ENCODE measurements at regions not wholly inside any gene's neighbourhood (a gene's known extent, or its start where the extent isn't known, plus 50 kb on each side); places are given as distances from the start of the nearest gene placed in this dataset.
"Not testable (repeated sequence)": the region's sequence is repeated elsewhere in the genome, so short reads cannot be mapped to it uniquely, and the experiment has no call there.

DNA sequence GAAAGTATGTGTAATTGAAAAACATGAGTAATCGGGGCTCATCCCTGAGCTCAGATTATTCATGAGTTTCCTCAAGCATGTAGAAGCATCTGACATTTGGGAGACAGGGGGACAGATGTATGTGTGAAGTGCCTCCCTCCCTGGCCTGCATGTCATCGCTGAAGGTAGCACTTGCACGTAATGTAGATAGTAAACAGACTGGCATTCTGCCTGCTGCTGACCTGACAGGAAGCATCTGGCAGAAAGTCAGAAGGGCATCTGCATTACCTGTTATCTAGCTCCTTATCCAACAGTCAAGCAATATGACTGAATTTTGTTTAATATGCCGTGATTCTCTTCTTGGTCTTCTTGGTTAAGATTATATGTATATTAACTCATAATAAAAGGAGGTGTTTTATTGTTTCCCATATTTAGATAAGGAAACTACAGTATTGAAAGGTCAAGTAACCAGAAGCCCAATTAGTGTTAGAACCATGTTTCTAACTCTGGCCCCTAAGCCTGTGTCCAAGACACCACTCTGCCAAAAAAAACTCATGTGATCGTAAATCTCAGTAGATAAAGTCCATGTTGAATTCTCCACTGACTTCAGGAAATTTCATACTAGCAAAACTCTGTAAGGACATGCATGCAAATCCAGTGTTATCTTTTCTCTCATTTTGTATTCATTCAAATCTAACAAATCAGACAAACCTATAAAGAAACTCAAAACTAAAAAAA is 918.1 kb upstream of the MBL2 start:
- no peaks in the 10 kb centered on the region for H3K36me3 Mint-ChIP-seq (ENCODE audit: low read depth)
- H3K4me1 Mint-ChIP-seq (ENCODE audit: low read depth): no peaks in the 10 kb centered on the region
- no peaks in the 10 kb centered on the region for H3K27me3 Mint-ChIP-seq (ENCODE audit: low read depth)
- H3K9me3 Mint-ChIP-seq: no peaks in the 10 kb centered on the region
- no peak overlapping the region for H3K4me3 Mint-ChIP-seq
- no peak overlapping the region for H3K27ac Mint-ChIP-seq

DNA sequence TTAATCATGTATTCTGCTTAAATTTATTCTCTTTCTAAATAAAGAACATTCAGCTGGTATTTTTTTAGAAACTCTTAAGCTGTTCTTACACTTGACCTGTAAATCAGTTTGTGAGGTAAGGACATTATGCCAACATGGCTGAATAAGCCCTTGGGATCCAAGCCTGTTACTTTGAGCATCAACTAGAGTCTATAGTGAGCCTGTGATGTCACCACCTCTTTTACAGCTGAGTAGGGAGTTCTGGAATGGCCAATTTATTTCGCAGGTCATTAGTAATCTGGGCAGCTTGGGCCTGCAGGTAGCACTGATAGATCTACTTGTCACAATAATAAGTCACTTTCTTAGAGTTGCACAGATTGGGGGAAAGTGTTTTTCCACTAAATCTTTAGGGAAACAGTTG is 915.2 kb upstream of the MBL2 start:
- no peak overlapping the region for H3K27ac Mint-ChIP-seq
- no peaks in the 10 kb centered on the region for H3K4me1 Mint-ChIP-seq (ENCODE audit: low read depth)
- no peaks in the 10 kb centered on the region for H3K27me3 Mint-ChIP-seq (ENCODE audit: low read depth)
- peaks cover 3% of the 10 kb centered on the region for H3K9me3 Mint-ChIP-seq
- no peak overlapping the region for H3K4me3 Mint-ChIP-seq
- H3K36me3 Mint-ChIP-seq (ENCODE audit: low read depth): no peaks in the 10 kb centered on the region

DNA sequence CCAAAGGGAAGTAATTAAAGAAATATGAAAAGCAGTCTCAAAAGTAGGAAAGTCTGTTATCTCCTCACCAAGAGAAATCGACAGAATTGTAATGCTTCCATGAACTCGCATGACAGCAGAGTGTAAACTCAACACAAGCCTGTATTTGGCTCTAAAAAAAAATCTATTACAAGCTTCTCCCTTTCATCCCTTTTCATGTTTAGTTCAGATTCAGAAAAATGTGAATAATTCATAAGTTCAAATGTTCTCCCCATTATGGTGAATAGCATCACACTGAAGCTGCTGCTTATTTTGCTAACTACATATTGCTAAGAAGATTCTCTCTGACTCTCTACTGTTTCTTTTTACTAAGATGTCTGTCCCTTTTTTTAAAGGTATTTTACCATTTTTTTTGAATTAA is 910.3 kb upstream of the MBL2 start:
- Mint-ChIP-seq H3K36me3 (ENCODE audit: low read depth) (no peaks in the 10 kb centered on the region), H3K27me3 (ENCODE audit: low read depth) (no peaks in the 10 kb centered on the region), H3K27ac (no peak overlapping the region), H3K4me1 (ENCODE audit: low read depth) (no peaks in the 10 kb centered on the region), H3K9me3 (peaks cover 10% of the 10 kb centered on the region), H3K4me3 (no peak overlapping the region)

DNA sequence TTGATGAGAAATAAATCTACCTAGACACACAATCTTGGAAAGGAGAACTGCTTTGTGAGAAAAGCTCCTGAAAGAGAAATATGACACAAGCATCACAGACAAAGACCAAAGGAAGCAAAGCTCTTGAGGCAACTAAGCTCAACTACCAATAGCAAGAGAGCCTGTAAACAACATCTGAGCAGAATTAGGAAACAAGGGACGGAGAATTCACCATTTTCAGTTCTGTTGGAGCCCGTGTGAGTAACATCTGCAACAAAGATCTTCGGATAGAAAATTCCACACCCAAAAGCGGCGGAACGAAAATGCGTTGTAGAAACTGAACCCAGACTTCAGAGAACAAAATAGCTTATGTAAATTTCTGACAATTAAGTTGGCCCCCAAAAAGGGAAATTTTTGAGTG is 909.9 kb upstream of the MBL2 start:
- H3K4me1 Mint-ChIP-seq (ENCODE audit: low read depth): no peaks in the 10 kb centered on the region

DNA sequence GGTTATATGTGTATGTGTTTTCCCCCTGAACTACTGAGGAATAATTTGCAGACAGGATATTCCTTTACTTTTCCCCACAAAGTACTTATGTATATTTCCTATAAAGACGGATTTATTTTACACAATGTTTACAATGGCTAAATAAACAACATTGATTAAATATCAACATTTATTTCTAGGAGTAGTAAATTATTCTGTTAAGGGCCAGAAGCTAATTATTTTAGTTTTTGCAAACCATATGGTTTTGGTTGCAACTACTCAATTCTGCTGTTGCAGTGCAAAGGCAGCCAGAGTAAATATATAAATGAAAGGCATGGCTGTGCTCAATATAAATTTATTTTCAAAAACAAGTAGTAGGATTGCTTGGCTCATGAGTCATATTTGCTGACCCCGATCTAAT is 907.1 kb upstream of the MBL2 start:
- Mint-ChIP-seq H3K27me3 (ENCODE audit: low read depth) (no peaks in the 10 kb centered on the region), H3K4me3 (no peak overlapping the region), H3K9me3 (peaks cover 10% of the 10 kb centered on the region), H3K4me1 (ENCODE audit: low read depth) (no peaks in the 10 kb centered on the region), H3K27ac (no peak overlapping the region), H3K36me3 (ENCODE audit: low read depth) (no peaks in the 10 kb centered on the region)

More for the DNA sequence above, 909.9 kb upstream of the MBL2 start:
- peaks cover 10% of the 10 kb centered on the region for H3K9me3 Mint-ChIP-seq
- no peaks in the 10 kb centered on the region for H3K36me3 Mint-ChIP-seq (ENCODE audit: low read depth)
- no peaks in the 10 kb centered on the region for H3K27me3 Mint-ChIP-seq (ENCODE audit: low read depth)
- no peak overlapping the region for H3K27ac Mint-ChIP-seq
- no peak overlapping the region for H3K4me3 Mint-ChIP-seq

DNA sequence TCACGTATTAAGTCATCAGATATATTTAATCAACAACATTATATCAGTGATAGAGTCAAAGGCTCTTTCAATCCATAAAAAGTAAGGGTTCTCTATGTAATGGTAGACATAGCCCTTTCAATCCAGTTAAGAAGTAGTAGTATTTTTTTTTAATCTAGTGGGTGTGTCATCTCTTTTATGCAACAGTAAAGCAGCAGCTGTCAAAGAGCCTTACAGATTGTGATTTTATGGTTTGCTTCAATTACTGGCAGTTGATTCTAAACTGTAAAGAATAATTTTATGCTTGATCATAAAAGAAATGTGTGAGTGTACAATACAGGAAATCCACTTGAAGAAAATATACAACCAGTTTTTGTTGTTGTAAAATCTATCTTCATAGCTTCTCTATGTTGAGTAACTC is 902.6 kb upstream of the MBL2 start:
- H3K27ac Mint-ChIP-seq: no peak overlapping the region
- H3K9me3 Mint-ChIP-seq: peaks cover 7% of the 10 kb centered on the region
- no peaks in the 10 kb centered on the region for H3K36me3 Mint-ChIP-seq (ENCODE audit: low read depth)
- H3K4me3 Mint-ChIP-seq: no peak overlapping the region
- no peaks in the 10 kb centered on the region for H3K27me3 Mint-ChIP-seq (ENCODE audit: low read depth)
- H3K4me1 Mint-ChIP-seq (ENCODE audit: low read depth): no peaks in the 10 kb centered on the region

DNA sequence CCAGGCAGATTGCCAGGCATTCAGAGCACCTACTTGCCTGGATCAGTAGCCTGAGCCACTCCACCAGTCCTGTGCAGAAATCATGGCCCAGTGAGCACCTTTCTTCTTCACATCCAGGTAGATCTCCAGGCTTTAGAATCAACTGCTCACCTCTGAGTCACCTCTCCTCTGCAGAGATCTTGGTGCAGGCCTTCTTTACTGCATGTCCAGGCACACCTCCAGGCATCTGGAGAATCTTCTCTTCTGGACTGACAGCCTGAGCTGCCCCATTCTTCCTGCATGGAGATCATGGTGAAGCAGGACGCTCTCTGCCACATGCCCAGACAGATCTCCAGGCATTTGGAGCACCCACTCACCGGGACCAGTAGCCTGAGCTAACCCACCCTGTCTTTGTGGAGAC is 894.5 kb upstream of the MBL2 start:
- no peak overlapping the region for H3K4me3 Mint-ChIP-seq
- no peak overlapping the region for H3K27ac Mint-ChIP-seq
- H3K27me3 Mint-ChIP-seq (ENCODE audit: low read depth): no peaks in the 10 kb centered on the region
- peaks cover 24% of the 10 kb centered on the region for H3K9me3 Mint-ChIP-seq
- H3K36me3 Mint-ChIP-seq (ENCODE audit: low read depth): no peaks in the 10 kb centered on the region
- no peaks in the 10 kb centered on the region for H3K4me1 Mint-ChIP-seq (ENCODE audit: low read depth)

DNA sequence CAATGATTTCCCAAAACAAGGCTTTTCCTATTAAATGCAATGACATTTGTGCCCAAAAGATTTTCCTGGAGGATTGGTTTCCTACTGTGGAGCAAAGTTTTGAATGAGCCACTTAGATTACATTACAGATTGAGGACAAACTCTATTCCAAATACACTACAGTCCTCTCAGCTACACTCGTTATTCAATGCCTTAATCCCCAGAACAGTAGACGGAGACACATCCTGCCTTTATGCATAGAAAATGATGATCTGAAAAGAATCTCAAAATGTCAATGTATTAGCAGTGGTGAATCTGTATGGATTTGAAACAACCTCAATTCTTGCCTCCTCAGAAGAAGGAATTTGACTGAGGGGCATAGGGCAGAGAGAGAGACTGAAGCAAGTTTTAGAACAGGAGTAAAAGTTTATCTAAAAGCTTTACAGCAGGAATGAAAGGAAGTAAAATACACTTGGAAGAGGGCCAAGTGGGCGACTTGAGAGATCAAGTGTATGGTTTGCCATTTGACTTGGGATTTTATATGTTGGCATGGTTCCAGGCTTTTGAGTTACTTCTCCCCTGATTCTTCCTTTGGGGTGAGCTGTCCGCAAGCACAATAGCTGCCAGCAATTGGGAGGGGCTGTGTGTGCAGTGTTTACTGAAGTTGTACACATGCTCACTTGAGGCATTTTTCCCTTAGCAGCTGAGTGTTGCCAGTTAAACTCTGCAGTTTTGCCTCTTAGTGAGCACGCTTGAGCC is 891.9 kb upstream of the MBL2 start:
- Mint-ChIP-seq H3K9me3 (peaks cover 17% of the 10 kb centered on the region), H3K27ac (no peak overlapping the region), H3K4me3 (no peak overlapping the region), H3K4me1 (ENCODE audit: low read depth) (no peaks in the 10 kb centered on the region), H3K36me3 (ENCODE audit: low read depth) (no peaks in the 10 kb centered on the region), H3K27me3 (ENCODE audit: low read depth) (no peaks in the 10 kb centered on the region)

DNA sequence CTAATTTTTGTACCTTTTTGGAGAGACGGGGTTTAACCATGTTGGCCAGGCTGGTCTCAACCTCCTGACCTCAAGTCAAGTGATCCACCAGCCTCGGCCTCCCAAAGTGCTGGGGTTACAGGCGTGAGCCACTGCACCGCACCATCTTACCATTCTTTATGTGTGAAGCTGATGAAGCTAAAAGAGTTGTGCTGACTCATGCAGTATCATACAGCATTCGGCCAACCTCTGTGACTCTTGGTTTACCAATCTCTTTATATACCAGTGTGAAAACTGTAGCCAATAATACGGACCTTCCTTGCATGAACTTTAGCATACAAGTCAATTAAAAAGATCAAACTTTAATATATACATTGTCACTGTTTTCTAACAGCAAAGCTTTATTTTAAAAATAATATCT is 878.2 kb upstream of the MBL2 start:
- peaks cover 3% of the 10 kb centered on the region for H3K9me3 Mint-ChIP-seq
- H3K27me3 Mint-ChIP-seq (ENCODE audit: low read depth): no peaks in the 10 kb centered on the region
- no peak overlapping the region for H3K27ac Mint-ChIP-seq
- no peaks in the 10 kb centered on the region for H3K4me1 Mint-ChIP-seq (ENCODE audit: low read depth)
- no peak overlapping the region for H3K4me3 Mint-ChIP-seq
- no peaks in the 10 kb centered on the region for H3K36me3 Mint-ChIP-seq (ENCODE audit: low read depth)

DNA sequence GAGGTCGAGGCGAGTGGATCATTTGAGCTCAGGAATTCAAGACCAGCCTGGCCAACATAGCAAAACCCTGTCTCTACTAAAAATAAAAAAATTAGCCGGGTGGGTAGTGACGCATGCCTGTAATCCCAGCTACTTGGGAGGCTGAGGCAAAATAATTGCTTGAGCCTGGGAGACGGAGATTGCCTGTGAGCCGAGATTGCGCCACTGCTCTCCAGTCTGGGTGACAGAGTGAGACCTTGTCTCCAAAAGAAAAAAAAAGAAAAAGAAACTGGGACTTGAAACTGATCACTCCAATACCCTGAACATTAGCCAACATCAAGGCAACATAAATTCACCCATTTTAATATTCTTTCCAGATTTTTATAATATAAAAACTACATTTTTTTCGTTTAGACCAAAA is 874.6 kb upstream of the MBL2 start:
- H3K4me1 Mint-ChIP-seq (ENCODE audit: low read depth); H3K27me3 Mint-ChIP-seq (ENCODE audit: low read depth); H3K9me3 Mint-ChIP-seq; H3K4me3 Mint-ChIP-seq; H3K36me3 Mint-ChIP-seq (ENCODE audit: low read depth); H3K27ac Mint-ChIP-seq: not testable (repeated sequence)

DNA sequence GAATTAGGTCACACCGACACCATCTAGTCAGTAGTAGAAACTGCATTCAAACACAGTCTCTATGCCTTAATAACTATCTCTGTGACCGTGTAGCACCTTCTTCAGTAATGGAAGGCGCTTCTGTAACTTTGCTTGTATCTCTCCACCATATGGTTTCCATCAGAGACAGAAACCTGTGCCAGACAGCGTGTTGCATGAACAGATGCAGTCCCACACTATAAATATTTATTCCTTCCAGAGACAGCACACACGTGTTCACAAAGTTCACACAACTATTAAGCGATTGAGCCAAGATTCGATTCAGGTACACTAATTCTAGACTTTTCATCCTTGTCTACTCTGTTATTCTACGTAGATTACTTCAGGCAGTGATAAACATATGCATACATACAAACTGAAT is 873.9 kb upstream of the MBL2 start:
- no peaks in the 10 kb centered on the region for H3K27me3 Mint-ChIP-seq (ENCODE audit: low read depth)
- H3K4me1 Mint-ChIP-seq (ENCODE audit: low read depth): no peaks in the 10 kb centered on the region
- H3K36me3 Mint-ChIP-seq (ENCODE audit: low read depth): no peaks in the 10 kb centered on the region
- no peak overlapping the region for H3K4me3 Mint-ChIP-seq
- peaks cover 4% of the 10 kb centered on the region for H3K9me3 Mint-ChIP-seq
- no peak overlapping the region for H3K27ac Mint-ChIP-seq

DNA sequence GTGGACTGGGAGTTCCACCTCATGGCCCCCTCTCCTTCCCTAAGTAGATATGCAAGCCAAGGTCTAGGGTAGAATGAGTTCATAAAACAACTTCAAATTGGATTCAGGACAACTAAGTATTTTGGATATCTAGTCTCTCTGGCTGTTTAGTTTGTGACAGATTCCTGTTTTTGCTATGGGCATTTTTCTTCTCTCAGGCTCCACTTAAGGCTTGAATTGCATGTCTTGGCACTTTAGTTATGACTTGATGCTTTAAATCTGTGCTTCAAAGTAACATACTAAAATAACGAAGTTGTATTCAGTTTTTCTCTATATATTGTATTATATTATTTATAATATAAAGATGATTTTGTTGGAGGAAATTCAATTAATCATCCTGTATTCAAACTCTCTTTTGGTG is 873.4 kb upstream of the MBL2 start:
- Mint-ChIP-seq H3K36me3 (ENCODE audit: low read depth) (no peaks in the 10 kb centered on the region), H3K9me3 (peaks cover 4% of the 10 kb centered on the region), H3K4me1 (ENCODE audit: low read depth) (no peaks in the 10 kb centered on the region), H3K27ac (no peak overlapping the region), H3K27me3 (ENCODE audit: low read depth) (no peaks in the 10 kb centered on the region), H3K4me3 (no peak overlapping the region)

DNA sequence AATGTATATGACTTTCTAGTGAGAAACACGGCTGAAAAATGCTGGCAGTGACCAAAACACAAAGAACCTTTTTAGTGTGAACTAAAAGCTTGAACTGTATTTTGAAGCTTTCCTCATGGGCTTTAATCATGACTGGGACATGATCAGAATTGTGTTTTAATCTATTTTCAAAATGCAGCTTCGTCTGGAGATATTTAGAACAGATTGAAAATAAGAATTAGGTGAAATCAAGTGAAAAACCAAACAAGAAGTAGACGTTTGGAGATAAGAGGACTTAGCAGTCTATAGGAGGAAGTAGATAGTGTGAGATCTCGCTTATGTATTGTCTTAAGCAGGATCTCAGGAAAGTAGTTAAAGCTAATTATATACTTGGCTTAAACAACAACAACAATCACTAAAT is 865.4 kb upstream of the MBL2 start:
- no peaks in the 10 kb centered on the region for H3K9me3 Mint-ChIP-seq
- no peak overlapping the region for H3K4me3 Mint-ChIP-seq
- no peaks in the 10 kb centered on the region for H3K4me1 Mint-ChIP-seq (ENCODE audit: low read depth)
- no peaks in the 10 kb centered on the region for H3K27me3 Mint-ChIP-seq (ENCODE audit: low read depth)
- no peaks in the 10 kb centered on the region for H3K36me3 Mint-ChIP-seq (ENCODE audit: low read depth)
- no peak overlapping the region for H3K27ac Mint-ChIP-seq

DNA sequence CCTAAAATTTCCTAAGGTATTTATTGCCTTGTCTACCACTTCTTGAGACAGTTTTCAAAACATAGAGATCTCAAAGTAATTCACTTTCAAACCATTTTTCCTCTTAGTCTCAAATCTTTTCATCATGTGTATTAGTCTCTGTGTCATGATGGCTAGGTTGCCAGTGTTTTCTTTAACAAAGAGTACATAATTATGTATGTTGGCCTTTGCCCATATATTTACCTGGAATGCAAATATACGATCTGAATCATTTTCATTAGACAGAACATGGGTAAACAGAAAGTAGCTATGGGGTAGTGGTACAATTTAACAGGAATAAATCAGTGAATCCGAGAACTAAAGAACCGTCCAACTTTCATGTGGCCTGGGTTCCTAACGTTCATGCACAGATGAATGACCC is 852.1 kb upstream of the MBL2 start:
- H3K9me3 Mint-ChIP-seq: no peaks in the 10 kb centered on the region
- H3K4me1 Mint-ChIP-seq (ENCODE audit: low read depth): no peaks in the 10 kb centered on the region
- H3K27ac Mint-ChIP-seq: no peak overlapping the region
- no peaks in the 10 kb centered on the region for H3K36me3 Mint-ChIP-seq (ENCODE audit: low read depth)
- H3K27me3 Mint-ChIP-seq (ENCODE audit: low read depth): no peaks in the 10 kb centered on the region
- no peak overlapping the region for H3K4me3 Mint-ChIP-seq

DNA sequence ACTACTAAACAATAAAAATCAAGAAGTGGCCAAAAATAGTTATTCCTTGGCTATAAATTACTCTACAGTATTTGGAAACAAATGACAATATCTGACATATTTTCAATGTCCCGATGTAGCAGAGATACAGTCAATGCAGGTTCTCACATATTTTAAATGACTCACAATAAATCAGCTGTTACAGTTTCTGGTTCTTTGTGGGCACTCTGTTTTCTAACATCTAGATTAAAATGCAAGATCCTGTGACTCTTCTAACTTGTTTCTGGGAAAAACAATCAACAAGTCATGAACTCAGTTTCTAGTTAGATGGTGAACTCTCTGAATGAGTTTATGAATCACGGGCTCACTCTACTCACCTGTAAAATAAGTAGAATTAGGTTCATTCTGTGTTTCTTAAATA is 849.6 kb upstream of the MBL2 start:
- Mint-ChIP-seq H3K36me3 (ENCODE audit: low read depth) (no peaks in the 10 kb centered on the region), H3K27ac (no peak overlapping the region), H3K27me3 (ENCODE audit: low read depth) (no peaks in the 10 kb centered on the region), H3K9me3 (no peaks in the 10 kb centered on the region), H3K4me3 (no peak overlapping the region), H3K4me1 (ENCODE audit: low read depth) (no peaks in the 10 kb centered on the region)

All from T-helper 1 cell treated with Interleukin-12 subunit alpha and Interleukin-12 subunit beta and Interleukin-4 antibody, amounts not matched to agents 30 μg/mL and 1 μg/mL, for 36 hours (primary cell).